ENCODE measurements at regions not wholly inside any gene's neighbourhood (a gene's known extent, or its start where the extent isn't known, plus 50 kb on each side); places are given as distances from the start of the nearest gene placed in this dataset.
"Not testable (repeated sequence)": the region's sequence is repeated elsewhere in the genome, so short reads cannot be mapped to it uniquely, and the experiment has no call there.

GRCh38 chr18:8499810-8500675 is 109.2 kb upstream of the RAB12 start:
- no peak for DNase-seq (ENCODE audit: low read depth)

DNA sequence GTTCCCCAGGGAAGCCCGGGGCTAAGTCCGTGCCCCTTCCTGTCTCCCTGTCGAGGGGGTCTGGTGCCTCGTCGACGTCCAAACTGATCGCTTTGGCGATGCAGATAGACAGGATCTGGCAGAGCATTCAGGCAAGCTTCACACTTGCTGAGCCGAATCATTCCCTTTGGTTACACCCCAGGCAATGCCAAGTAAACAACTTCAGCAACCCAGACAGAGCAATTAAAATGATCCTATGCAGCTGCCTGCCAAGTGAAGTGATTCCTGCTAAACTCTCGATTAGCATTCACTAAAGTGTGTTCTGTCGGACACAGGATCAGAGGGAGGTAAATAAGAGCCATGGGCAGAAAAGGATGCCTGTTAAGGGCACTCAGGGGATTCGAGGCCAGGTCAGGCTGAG is 108.2 kb upstream of the RAB12 start:
- no peak for DNase-seq (ENCODE audit: low read depth)

DNA sequence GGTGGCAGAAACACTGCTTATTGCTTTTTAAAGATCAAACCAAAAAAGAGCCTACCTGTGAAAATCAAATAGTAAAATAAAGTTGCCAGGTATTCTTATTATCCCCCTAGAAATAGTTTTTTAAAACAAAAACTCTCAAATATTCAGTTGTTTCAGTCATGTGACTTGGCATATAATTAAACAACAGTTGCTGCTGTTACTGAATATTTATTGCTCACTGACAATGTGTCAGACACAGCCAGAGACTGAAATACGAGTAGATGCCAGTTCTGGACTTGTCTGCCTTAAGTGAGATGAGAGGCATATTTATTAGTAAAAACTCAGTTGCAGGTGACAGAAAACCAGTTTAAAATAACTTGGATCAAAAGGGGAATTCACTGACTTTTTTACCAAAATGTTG is 106.0 kb upstream of the RAB12 start:
- DNase-seq (ENCODE audit: low read depth): no peak

- DNase-seq (ENCODE audit: low read depth): no peak
These were observed 104.8 kb upstream of the RAB12 start for GRCh38 chr18:8504424-8504823.

- no peak for DNase-seq (ENCODE audit: low read depth)
These were observed 104.3 kb upstream of the RAB12 start for GRCh38 chr18:8504880-8505435.

- no peak for DNase-seq (ENCODE audit: low read depth)
These were observed 102.8 kb upstream of the RAB12 start for GRCh38 chr18:8506251-8507049.

GRCh38 chr18:8507361-8507760 is 101.9 kb upstream of the RAB12 start:
- peak; percentile 14 for DNase-seq (ENCODE audit: low read depth)

DNA sequence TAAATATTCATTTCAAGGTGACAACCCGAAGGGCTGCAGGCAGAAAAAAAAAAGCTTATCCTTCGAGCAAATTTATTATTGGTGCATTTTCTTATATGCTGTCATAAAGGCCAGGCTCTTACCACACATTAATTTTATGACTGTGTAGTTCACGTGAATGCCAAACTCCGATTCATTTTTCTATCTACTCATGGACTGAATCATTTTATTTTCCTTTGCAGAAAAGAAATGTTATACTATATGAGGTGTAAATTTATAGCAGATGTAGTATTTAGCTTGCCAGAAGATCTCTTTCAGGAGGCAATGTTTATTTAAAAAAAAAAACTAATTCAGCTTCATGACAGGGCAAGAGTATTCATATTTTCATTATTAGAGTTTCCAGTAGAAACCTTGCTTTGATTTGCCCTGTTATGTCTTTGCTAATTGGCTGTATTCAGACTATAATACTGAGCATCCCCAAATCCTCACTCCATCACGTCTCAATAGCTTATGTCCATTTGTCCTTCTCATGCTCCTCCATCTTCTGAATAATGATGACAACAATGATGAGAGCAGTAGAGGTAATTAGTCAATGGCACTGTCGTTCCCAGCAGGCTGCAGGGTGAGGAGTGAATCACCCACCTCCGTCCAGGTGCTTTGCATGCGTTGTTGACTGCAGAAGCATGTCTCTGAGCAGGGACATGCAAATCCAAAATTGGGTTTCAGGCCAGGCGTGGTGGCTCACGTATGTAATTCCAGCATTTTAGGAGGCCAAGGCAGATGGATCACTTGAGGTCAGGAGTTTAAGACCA is 101.1 kb upstream of the RAB12 start:
- peak; percentile 30 for DNase-seq (ENCODE audit: low read depth)

DNA sequence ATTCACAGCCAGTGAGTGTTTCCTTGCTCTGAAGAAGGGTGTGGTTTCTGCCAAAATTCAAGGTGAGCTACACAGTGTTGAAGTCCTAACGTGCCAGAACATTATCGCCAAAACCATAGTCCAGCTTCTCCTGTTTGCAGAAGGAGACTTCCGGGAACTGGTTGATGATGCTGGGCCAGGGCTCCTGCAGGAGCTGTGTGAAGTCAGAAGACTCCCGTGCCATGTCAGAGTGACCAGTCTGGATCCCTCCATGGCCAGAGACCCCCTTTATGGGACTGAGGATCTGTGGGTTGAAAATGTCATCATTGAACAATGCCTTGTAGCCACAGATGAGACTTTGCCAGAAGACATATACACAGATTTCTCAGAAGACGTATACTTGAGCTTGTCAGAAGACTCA is 96.0 kb upstream of the RAB12 start:
- DNase-seq (ENCODE audit: low read depth): no peak

- DNase-seq (ENCODE audit: low read depth): no peak
These were observed 94.8 kb upstream of the RAB12 start for GRCh38 chr18:8514409-8514808.

DNA sequence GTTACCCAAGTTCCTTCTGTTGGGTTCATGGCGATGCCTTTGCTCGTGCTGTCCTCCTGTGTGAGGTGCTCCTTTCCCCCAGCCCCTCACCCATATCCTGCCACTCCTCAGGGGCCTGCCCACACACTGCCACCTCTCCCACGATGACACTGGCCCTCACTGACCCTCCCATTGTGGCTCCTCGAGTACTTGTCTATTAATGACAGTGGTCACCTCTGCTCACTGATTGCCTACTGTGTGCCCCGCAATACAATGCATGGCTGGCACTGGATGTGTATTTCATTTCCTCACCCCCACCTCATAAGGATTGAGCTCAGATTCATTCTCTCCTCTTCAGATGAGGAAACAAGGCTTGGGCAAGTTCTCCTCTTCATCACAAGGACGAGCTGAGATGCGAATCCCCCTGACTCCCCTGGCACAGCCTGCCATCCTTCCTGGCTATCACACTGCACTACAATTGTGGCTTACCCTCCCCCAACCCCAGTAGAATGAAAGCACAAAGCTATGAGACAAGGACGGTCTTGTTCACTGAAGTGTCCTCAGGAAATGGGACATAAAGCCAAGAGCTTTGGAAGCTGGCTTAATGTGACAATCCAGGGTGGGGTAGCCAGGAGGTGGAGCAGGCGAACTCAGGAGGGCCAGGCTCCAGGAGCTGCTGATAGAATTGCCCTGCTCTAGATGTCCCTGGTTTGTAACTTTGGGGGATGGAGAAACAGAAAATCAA is 93.9 kb upstream of the RAB12 start:
- no peak for DNase-seq (ENCODE audit: low read depth)

- no peak for DNase-seq (ENCODE audit: low read depth)
These were observed 92.6 kb upstream of the RAB12 start for GRCh38 chr18:8516371-8517250.

- DNase-seq (ENCODE audit: low read depth): no peak
These were observed 92.0 kb upstream of the RAB12 start for GRCh38 chr18:8517276-8517675.

- DNase-seq (ENCODE audit: low read depth): no peak
These were observed 90.1 kb upstream of the RAB12 start for GRCh38 chr18:8519102-8519501.

DNA sequence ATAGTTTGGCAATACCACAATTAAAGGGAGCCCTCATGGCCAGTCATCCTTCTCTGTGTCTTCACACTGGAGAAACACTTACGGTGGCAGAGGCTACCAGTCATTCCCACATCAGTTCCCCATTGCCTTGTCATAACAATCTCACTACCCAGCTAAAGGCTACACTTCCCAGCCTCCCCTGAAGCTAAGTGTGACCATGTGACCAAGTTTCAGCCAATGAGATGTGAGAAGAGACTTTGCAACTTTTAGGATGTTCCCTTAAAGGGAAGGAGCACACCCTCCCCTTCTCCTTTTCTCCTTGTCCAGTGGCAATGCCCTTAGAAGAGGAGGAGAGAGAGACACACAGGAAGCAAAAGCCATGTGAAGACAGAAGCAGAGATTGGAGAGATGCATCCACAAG is 89.0 kb upstream of the RAB12 start:
- no peak for DNase-seq (ENCODE audit: low read depth)

DNA sequence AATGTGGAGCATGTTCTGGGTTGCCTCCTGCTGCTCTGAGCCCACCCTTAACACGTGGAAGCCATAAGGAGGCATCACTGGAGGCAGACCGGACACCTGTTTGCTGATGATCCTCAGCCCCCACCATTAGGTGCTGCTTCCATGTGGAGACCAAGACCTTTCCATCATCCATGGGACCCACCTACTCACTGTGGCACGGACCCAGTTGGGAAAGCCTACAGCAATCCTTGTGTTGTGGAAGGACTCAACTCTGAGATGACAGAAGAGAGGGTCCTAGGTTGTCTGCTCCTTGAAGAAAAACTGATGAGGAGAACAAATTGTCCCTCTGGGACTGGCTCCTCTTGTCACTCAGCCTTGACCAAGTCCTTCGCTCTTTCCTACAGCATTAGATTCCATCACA is 86.5 kb upstream of the RAB12 start:
- no peak for DNase-seq (ENCODE audit: low read depth)

GRCh38 chr18:8525692-8526091 is 83.5 kb upstream of the RAB12 start:
- DNase-seq (ENCODE audit: low read depth): no peak

DNA sequence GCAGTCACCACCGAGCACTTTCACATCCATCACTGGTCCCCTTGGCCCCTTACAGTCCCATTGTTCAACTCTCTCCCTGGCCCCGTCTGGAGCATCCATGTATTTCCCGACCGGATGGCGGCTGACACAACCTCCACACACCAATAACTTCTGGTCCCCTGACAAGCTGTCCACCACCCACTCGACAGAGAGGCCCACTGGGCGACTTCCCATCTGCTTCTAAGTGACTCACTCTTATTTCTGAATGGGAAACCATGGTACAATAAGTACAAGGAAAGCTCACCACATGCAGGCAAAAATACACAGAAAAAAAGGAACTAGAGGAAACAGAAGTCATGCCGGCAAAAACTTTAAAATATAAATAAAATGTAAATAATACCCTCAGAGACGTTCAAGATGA is 82.9 kb upstream of the RAB12 start:
- no peak for DNase-seq (ENCODE audit: low read depth)

GRCh38 chr18:8529609-8530008 is 79.6 kb upstream of the RAB12 start:
- no peak for DNase-seq (ENCODE audit: low read depth)

GRCh38 chr18:8531084-8531483 is 78.2 kb upstream of the RAB12 start:
- not testable (repeated sequence) for DNase-seq (ENCODE audit: low read depth)

DNA sequence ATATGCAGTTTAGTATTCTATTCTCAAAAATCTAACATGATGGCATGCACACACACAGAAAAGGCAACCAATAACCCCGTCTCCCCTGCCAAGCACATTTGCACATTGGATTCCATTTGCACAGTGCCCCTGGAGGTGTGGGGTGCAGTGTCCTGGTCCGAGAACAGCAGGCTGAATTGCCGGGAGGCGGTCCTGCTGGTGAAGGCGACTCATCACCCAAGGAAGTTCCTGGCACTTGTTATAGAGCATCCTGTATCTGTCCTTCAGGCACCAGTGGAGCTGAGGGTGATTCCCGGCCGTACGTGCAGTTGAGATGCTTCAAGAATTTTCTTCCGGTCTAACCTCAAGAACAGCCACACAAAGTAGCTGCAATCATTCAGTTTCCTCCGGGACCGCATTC is 73.0 kb upstream of the RAB12 start:
- DNase-seq (ENCODE audit: low read depth): peak; percentile 4
